HAP-1 (cell line): ENCODE measurements at regions not wholly inside any gene's neighbourhood (a gene's known extent, or its start where the extent isn't known, plus 50 kb on each side); places are given as distances from the start of the nearest gene placed in this dataset.

Experiments used
- DNase-seq, 2 experiments: peaks; one replicate each; pipeline ENCODE4 v3.0.0-alpha.2; 2016 to 2020; ENCODE audit warnings: low spot score in 2 of 2
- H3K27me3 ChIP-seq: fragments of 250-450 bp; sonication (Bioruptor Pico); 2 replicates; pipeline ENCODE4 v1.5.1; 2020; ENCODE audit warnings: low read depth, mild to moderate bottlenecking, moderate library complexity
- H3K36me3 ChIP-seq: fragments of 250-450 bp; sonication (Bioruptor Pico); replicated peaks from 2 replicates; pipeline ENCODE4 v1.5.1; 2020; ENCODE audit warnings: mild to moderate bottlenecking
- H3K4me1 ChIP-seq: fragments of 250-450 bp; sonication (Bioruptor Pico); 2 replicates; pipeline ENCODE4 v1.5.1; 2020; ENCODE audit warnings: mild to moderate bottlenecking
- H3K4me3 ChIP-seq: fragments of 250-450 bp; sonication (Bioruptor Pico); 2 replicates; pipeline ENCODE4 v1.5.1; 2020; ENCODE audit warnings: mild to moderate bottlenecking, moderate library complexity
- H3K9me3 ChIP-seq: fragments of 250-450 bp; sonication (Bioruptor Pico); 2 replicates; pipeline ENCODE4 v1.5.1; 2020; ENCODE audit warnings: mild to moderate bottlenecking, moderate library complexity
- in situ Hi-C: fragments of 300-500 bp; cut with MboI; formaldehyde crosslinking; loops from 3 replicates; pipeline ENCODE4 v1.14.3; 2020; ENCODE audit warnings: low sequenced_read_pairs, inconsistent platforms, mixed read lengths

DNA sequence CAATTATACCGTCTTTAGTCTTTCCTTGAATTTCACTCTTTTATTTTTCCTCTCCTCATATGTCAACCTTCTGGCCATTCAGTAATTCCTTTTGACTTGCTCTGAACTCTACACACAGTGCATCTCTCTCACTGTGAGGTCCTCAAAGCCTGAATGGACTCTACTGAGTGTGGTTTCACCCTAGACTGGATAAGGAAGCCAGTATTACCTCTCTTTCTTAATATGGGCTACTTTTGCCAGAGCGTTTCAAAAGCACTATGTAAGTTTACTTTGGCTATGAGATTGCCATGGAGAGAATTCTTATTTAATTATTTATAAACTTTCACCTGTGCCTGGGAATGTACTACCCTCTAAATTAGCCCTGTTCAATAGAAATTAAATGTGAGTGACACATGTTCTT is 343.5 kb upstream of the DDHD1 start:
- Histone ChIP-seq H3K4me1 (no peaks in the 10 kb centered on the region), H3K27me3 (no peaks in the 10 kb centered on the region), H3K36me3 (no peaks in the 10 kb centered on the region), H3K9me3 (no peaks in the 10 kb centered on the region), H3K4me3 (no peak overlapping the region)
- in situ Hi-C loops = no loop called here
- no peak for DNase-seq

DNA sequence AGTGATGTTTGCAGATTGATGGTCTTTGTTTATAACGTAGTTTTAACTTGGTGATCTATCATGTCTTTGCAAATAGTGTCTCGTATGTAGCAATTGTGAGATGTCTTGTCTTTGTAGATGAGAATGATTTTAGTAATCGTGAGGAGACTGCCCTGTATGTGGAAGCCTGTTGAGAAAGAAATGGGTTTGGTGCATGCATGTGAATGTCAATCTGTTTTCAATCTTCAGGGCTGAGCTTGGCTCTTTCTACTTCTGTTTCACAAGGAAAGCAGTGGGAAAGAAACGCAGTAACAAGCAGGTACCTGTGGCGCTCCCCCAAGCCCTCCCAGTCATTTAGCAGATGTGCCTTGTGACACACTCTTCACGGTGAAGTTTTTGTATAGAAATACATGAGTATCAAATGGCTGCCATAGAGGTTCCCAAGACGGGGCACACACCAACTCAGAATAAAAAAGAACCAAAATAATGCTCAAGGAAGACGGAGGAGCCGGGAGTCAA is 342.8 kb upstream of the DDHD1 start:
- no peaks in the 10 kb centered on the region; the same call in 1 of the 2 replicates for H3K27me3 ChIP-seq
- in situ Hi-C loops = no loop called here
- H3K4me1 ChIP-seq = no peaks in the 10 kb centered on the region
- H3K36me3 ChIP-seq = no peaks in the 10 kb centered on the region
- H3K9me3 ChIP-seq = no peaks in the 10 kb centered on the region
- no peak overlapping the region for H3K4me3 ChIP-seq
- no peak for DNase-seq

DNA sequence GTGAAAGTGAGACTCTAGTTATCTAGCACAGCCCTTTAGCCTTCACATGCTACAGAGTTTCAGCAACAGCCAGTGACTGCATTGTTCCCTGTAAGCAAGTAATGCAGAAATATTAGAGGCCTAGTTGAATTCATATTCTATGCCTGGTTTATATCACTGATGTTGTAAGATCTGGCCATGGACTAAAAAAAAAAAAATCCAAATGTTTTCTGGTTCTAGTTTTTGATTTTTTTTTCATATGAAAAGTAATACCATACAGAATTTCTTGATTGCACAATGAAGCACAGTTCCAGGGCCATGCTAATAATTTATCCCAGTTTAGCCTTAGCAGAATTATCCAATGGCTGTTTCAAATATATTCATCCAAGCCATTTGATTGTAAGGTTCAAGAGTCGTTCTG is 341.5 kb upstream of the DDHD1 start:
- Histone ChIP-seq H3K27me3 (no peaks in the 10 kb centered on the region; the same call in 1 of the 2 replicates), H3K36me3 (no peaks in the 10 kb centered on the region), H3K4me1 (no peaks in the 10 kb centered on the region), H3K4me3 (no peak overlapping the region), H3K9me3 (no peaks in the 10 kb centered on the region)
- DNase-seq = no peak
- in situ Hi-C loops = no loop called here

DNA sequence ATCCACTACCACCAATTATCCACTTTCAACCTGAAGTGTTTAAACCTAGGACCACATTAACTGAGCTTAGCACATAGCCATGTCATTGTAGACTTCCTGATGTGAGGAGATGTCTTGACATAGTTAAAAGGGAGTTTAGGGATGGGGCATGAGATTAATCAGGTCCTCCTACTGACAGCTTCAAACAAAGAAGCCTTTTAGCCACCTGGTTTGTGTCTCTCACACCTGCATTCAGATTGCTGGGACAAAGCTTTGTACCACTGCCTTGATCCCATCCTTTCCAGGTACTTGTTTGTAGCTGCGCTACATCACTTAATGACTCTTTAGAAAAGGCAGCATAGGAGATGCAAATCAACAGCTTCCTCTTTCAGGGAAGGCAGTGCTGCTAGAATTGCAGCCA is 340.7 kb upstream of the DDHD1 start:
- in situ Hi-C loops = no loop called here
- Histone ChIP-seq H3K36me3 (no peaks in the 10 kb centered on the region), H3K27me3 (no peaks in the 10 kb centered on the region; the same call in 1 of the 2 replicates), H3K9me3 (no peaks in the 10 kb centered on the region), H3K4me1 (no peaks in the 10 kb centered on the region), H3K4me3 (no peak overlapping the region)
- DNase-seq = no peak

DNA sequence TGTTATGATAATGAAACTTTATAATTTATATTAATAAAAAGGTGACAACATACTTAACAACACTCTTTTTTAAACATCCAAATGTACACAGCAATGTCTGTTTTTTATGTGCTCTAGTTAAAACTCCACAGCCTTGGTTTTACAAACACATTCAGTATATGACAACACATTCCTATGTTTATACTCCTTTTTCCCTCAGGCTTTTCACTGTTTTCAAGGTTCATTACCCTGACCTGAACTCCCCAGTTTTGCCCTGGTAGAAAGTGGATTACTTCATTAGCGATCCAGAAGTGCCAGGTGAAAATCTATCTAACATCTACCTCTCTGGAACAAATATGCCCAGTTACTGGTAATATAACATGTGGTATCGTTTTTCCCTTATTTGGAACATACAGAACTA is 340.2 kb upstream of the DDHD1 start:
- no peak overlapping the region for H3K4me3 ChIP-seq
- no peaks in the 10 kb centered on the region for H3K9me3 ChIP-seq
- H3K27me3 ChIP-seq = no peaks in the 10 kb centered on the region; the same call in 1 of the 2 replicates
- in situ Hi-C loops = no loop called here
- H3K36me3 ChIP-seq = no peaks in the 10 kb centered on the region
- H3K4me1 ChIP-seq = no peaks in the 10 kb centered on the region
- no peak for DNase-seq

DNA sequence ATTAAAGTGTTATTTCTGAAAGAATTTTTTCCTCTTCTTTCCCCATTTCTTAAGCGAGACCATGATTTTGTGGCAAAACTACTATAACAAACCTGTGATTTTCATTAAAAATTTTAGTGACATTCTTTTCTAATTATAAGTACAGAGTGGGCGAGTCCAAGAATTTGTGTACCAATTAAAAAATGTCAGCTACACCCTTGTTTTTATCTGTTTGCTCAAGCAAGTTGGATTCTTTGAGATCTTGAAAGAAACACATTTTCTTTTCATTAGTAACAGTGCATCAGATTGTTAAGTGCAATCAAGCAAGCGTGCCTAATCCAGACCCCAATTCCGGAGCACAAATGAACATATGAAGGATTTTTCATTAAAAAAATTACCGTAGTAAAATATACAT is 338.8 kb upstream of the DDHD1 start:
- H3K4me1 ChIP-seq = no peaks in the 10 kb centered on the region
- DNase-seq = no peak
- H3K27me3 ChIP-seq = no peaks in the 10 kb centered on the region; the same call in 1 of the 2 replicates
- in situ Hi-C loops = no loop called here
- no peaks in the 10 kb centered on the region for H3K36me3 ChIP-seq
- no peak overlapping the region for H3K4me3 ChIP-seq
- H3K9me3 ChIP-seq = no peaks in the 10 kb centered on the region

DNA sequence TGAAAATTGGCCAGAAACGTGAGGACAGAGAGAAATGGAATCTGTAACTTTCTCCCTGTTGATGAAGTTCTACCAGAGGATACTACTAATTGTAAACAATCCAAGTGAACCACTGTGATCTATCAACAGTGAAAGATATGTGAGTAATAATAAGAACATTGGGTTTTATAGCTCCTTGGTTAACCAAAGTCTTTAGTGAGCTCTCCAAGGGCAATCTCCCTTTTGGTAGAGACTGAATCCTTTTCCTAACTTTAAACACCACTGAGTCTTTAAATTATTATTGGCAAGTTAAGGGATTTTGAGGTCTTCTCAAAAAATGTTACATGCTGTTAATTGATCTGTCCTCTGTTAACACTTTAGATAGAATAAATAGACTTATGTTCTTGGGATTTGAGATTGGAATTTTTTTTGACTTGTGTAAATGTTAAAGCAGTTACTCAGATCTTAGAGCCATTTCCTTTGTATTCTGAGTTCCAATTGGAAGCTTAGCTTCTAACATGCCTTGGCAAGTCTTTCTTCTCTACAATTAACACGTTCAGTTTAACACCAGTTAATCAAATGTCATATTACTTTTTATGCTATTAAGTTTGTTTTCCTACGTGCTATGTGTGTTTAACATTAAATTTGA is 338.2 kb upstream of the DDHD1 start:
- no peaks in the 10 kb centered on the region; the same call in 1 of the 2 replicates for H3K27me3 ChIP-seq
- H3K9me3 ChIP-seq = no peaks in the 10 kb centered on the region
- no peaks in the 10 kb centered on the region for H3K36me3 ChIP-seq
- H3K4me3 ChIP-seq = no peak overlapping the region
- no peaks in the 10 kb centered on the region for H3K4me1 ChIP-seq
- DNase-seq = no peak
- in situ Hi-C loops = no loop called here

DNA sequence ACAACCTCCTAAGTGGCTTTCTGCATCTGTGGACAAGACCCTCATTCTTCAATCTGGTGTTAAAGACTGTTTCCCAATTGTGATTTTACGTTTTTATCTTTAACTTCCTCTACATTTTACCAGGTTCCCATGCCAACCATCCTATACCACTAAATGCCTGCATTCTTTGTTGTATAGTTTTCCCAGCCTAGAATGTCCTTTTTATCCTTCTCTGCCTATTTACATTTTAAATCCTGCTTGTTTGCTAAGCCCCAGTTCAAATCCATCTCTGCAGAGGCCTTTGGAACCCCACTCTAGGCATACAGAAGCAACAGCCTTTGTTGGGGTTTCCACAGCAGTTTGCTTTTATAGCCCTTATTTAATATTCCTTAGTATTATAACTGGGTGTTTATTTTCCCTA is 325.1 kb upstream of the DDHD1 start:
- Histone ChIP-seq H3K27me3 (no peaks in the 10 kb centered on the region), H3K4me3 (no peak overlapping the region), H3K9me3 (no peaks in the 10 kb centered on the region), H3K36me3 (no peaks in the 10 kb centered on the region), H3K4me1 (no peaks in the 10 kb centered on the region)
- in situ Hi-C loops = no loop called here
- no peak for DNase-seq

DNA sequence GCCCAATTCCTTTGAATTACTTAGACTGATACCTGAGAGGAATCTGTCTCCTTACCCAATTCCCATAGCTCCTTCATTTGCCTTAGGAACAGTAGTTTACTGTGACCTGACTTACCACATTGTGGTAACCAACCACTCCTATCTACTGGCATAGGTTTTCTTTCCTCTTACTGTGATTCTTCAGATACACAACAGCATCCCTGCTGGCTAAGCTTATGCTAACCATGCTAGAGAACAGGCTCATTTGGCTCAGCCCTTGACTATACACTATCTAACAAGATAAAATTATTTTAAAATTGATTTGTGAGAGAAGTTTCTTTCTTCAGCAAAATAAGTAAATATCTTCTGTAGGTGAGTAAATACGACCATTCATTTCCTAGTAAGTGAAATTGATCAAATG is 320.4 kb upstream of the DDHD1 start:
- Histone ChIP-seq H3K4me1 (no peaks in the 10 kb centered on the region), H3K9me3 (no peaks in the 10 kb centered on the region), H3K4me3 (no peak overlapping the region), H3K36me3 (no peaks in the 10 kb centered on the region), H3K27me3 (no peaks in the 10 kb centered on the region)
- no peak for DNase-seq
- in situ Hi-C loops = no loop called here

DNA sequence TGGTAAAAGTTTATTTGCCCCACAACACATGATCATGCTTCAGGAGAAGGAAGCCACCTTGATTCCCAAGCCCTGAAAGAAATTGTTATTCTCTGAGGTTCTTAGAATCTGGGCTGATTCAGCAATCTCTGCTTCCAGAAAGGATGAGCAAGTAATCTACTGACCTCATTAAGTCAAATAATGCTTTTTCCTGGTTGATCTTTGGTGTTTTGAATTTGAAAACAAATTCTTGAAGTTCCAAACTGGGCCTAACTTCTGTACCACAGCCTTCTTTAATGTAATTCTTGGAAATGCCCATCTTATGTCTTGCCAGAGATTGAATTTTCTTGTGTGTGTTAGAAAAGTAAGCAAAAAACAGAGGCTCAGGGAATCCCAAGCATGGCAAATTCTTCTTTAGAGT is 319.2 kb upstream of the DDHD1 start:
- Histone ChIP-seq H3K4me1 (no peaks in the 10 kb centered on the region), H3K36me3 (no peaks in the 10 kb centered on the region), H3K4me3 (no peak overlapping the region), H3K27me3 (no peaks in the 10 kb centered on the region), H3K9me3 (no peaks in the 10 kb centered on the region)
- in situ Hi-C loops = no loop called here
- no peak for DNase-seq

DNA sequence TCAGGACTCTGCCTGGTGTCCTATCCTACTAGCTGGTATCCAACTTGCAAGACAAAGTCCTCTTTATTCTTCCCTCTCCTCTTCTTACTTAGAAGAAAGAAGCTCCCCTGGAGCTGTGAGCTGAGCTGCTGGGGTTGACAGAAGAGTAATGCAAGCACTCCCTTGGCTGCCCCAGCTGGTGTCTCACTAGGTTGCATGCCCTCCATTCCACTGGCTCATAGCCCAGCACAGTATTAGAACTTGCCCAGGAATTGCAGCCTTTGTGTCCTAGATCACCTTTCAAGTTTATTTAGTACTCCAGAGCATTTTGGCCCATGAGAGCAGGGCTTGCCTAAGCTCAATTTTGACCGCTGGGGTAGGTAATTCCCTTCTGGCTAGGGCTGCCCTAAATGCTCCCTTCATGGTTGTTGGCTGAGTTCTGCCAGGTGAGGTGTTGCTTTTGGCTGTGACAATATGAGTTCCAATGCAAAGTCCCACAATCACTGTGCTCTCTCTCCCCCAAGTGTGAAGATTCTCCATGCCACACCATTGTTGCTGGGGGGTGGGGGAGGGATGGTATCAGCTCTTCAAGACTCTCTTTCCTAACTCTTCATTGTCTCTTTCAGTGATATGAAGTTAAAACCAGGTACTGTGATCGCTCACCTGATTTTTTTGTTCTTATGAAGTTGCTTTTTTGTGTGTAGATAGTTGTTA is 317.4 kb upstream of the DDHD1 start:
- H3K36me3 ChIP-seq = no peaks in the 10 kb centered on the region
- H3K9me3 ChIP-seq = no peaks in the 10 kb centered on the region
- H3K4me1 ChIP-seq = no peaks in the 10 kb centered on the region
- H3K27me3 ChIP-seq = no peaks in the 10 kb centered on the region
- no peak overlapping the region for H3K4me3 ChIP-seq
- in situ Hi-C loops = no loop called here
- DNase-seq = no peak

DNA sequence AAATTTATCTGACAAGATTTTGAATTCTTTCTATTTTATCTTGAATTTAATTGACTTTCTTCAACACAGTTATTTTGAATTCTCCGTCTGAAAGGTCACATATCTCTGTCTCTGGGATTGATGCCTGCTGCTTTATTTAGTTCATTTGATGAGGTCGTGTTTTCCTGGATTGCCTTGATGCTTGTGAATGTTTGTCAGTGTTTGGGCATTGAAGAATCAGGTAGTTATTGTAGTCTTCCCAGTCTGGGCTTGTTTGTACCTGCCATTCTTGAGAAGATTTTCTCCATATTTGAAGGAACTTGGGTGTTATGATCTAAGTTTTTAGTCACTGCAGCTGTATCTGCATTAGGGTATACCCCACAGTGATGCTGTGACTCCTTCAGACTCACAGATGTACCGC is 315.8 kb upstream of the DDHD1 start:
- in situ Hi-C loops = no loop called here
- Histone ChIP-seq H3K9me3 (no peaks in the 10 kb centered on the region), H3K36me3 (no peaks in the 10 kb centered on the region), H3K4me1 (no peaks in the 10 kb centered on the region), H3K4me3 (no peak overlapping the region), H3K27me3 (peaks cover 8% of the 10 kb centered on the region; the same call in 1 of the 2 replicates)
- DNase-seq = no peak

DNA sequence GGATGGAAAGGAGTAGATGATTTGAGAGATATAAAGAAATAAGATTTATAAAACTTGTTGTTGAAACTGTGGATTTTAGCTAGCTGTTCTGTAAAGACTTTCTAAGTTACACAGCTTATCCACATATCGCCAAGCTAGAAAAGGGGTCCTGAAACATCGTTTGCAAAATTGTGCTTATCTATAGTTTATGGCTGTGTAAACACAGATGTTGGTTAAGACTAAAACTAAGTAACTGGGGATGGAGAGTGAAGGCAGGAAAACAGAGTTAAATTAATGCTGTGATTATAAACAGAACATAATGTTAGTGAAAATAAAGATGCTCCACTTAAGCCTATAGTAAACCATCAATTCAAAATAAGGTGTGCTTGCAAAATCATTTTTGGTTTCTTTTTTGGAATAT is 311.3 kb upstream of the DDHD1 start:
- in situ Hi-C loops = no loop called here
- no peaks in the 10 kb centered on the region for H3K4me1 ChIP-seq
- DNase-seq = no peak
- H3K36me3 ChIP-seq = no peaks in the 10 kb centered on the region
- H3K4me3 ChIP-seq = no peak overlapping the region
- peaks cover 16% of the 10 kb centered on the region for H3K27me3 ChIP-seq
- H3K9me3 ChIP-seq = no peaks in the 10 kb centered on the region

DNA sequence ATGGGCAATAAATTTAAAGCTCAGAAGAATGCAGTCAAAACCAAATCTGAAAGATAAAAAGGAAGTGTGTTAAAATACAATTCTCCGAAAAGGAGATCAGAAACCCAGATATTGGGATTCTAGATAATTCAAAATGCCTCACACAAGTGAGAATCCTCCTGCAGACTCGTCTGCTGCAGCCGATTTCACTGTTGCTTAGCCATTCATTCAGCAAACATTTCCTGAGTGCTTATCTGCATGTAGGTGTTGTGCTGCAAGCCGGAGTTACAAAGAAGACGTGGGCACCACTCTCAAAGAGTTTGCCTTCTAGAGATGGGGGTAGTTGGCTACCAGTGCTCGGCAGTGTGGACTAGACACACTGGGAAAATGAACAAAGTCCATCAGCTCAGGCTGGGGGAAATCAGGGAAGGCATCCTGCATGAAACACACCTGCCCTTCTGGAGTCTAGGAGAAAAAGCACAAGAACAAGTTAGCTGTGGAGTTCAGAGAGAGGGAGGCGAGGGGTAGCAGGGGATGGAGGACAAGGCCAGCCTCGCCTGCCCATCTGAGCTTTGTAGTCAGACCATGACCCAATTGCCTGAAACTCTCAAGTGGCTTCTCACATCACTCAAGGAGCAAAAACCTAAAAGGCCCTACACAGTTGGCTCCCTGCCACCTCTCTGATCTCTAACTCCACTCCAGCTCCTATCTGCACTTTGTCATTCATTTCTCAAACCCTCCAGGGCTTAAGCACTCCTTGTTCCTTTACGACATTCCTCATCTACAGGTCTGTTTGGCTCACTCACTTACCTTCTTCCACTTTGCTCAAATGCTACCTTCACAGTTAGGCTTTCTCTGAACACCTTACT is 310.0 kb upstream of the DDHD1 start:
- Histone ChIP-seq H3K36me3 (no peaks in the 10 kb centered on the region), H3K4me3 (no peak overlapping the region), H3K4me1 (no peaks in the 10 kb centered on the region), H3K9me3 (no peaks in the 10 kb centered on the region), H3K27me3 (peaks cover 16% of the 10 kb centered on the region)
- DNase-seq = no peak
- in situ Hi-C loops = no loop called here
